ENCODE measurements at regions not wholly inside any gene's neighbourhood (a gene's known extent, or its start where the extent isn't known, plus 50 kb on each side); places are given as distances from the start of the nearest gene placed in this dataset.
"Not testable (repeated sequence)": the region's sequence is repeated elsewhere in the genome, so short reads cannot be mapped to it uniquely, and the experiment has no call there.

DNA sequence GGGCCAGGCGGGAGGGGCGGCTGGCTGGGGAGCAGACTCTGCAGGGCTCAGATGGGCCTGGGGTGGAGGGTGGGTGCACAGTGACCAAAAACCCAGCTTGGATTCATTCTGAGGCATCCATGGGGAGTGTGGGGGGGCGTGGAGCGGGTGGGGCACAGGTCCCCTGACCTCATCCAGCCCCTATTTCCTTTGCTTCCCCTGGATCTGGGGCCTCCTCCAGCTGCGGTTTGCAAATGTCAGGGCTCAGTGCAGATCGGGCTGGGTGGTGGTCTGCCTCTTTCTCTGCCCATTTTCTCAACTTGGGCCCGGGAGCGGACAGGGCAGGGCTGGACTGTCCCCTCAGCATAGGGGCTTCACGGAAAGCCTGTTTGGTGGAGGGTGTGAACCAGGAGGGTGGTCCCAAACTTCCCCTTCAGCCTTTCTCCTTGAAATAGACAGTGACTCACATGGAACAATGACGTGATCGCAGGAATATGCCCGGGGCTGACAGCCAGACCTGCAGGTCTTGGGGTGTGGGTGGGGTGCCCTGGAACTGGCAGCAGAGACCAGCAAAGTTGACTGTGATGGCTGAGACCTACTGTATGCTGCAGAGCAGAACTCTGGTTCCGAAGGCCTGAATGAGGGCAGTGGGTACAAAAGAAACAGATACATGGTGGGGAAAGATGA lies 72.9 kb upstream of the PODXL start:
- no peak for FAIRE-seq

DNA sequence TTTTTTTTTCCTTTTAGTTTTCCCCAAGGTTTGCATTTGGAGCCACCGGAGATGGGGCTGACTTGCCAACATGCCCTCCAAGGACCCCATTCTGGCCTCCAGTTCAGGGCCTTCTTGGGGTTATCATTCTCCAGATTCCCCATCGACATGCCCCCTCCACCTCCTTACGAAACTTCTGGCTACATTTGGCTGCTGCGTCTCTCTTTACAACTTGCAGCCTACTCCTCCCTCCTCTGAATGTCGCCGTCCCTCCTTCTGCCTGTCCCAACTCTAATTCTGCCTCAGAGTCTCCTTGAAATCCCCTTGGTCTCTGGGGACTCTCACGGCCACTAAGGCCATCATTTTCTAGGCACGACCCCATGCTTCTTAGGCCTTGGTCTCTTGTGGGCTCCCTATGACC lies 72.2 kb upstream of the PODXL start:
- no peak for FAIRE-seq

DNA sequence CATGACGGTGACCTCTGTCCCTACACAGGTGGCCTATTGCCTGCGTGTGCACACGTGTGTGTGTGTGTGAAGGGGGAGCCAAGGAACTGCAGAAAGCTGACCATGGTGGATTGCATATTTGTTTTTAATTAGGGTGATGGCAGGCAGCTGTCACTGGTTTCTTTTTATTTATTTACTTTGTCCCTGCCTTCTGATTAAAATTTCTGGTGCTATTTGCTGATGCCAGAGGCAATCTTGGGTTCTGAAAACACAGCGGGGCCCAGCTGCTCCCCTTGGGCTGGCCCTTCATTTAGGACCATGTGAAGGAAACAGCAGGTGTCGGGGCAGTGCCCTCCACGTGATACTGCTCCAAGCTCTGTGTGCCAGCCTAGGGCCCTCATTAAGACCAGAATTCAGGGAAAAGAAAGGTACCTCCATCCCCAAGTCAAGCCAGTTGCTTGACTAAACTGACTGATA lies 71.3 kb upstream of the PODXL start:
- no peak for FAIRE-seq

DNA sequence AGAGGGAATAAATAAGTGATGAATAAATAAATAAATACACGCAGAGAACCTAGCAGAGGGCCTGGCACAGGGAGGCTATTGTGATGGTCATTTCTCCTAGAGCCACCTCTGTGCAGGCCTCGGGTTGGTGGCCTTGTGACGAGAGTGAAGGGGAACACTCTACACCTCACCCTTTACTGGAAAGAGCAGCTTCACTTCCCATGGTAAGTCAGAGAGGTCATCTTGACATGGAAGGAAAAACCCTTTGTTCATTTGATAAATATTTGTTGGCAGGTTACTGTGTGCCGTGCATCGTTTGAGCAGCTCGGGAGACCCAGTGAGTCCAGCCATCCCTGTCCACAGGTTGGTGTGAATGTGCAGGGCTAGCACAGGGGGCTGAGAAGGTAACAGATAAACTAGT lies 70.2 kb upstream of the PODXL start:
- FAIRE-seq, result no peak

DNA sequence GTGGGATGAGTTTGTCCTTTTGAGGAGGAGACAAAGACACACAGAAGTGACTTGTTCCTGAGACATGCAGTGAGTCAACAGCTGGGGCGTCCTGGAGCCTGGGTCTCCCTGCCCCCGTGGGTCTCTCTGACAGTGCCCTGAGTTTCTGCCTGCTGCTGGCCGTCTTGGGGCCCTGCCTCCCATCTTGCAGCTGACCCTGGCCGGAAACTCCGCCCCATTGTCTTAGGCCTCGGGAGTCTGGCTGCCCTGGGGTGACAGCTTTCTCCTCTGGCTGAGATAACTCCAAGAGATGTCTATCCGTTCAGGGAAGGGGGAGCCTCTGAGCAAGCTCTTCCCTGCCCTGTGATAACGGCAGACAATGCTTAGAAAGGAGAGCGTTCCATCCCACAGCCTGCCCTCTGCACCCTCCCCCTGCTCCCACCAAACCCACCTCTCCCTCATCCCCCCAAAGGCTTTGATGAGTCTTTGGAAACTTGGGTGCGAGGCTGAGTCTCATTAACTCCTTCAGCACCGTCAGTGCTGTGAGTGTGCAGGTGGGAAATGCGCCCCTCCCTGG lies 69.5 kb upstream of the PODXL start:
- no peak for FAIRE-seq

DNA sequence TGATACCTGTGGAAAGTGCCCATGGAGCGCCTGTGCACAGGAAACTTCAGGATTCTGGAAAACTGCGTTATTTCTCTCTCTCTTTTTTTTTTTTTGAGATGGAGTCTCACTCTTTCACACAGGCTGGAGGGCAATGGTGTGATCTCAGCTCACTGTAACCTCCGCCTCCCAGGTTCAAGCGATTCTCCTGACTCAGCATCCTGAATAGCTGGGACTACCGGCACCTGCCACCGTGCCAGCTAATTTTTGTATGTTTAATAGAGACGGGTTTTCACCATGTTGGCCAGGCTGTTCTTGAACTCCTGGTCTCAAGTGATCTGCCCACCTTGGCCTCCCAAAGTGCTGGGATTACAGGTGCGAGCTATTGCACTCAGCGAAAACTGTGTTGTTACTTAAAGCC lies 68.9 kb upstream of the PODXL start:
- FAIRE-seq, result not testable (repeated sequence)

DNA sequence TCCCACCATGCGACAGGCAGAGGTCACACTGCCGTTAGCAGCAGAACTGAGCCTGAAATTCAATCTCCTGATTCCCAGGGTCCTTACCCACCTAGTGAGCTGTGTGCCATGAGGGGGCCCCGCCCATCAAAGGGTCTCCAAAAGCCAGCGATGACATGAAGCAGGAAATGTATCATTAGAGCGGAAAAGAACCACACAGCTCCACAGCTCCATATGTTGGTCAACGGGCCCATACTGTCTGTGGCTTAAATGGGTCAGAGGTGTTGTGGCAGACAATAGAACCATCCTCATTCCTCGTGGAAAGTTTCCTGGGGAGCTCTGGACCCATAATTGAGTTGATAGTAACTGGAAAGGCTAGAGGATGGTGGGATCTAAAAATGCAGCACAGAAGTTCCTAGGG lies 68.1 kb upstream of the PODXL start:
- no peak for FAIRE-seq

DNA sequence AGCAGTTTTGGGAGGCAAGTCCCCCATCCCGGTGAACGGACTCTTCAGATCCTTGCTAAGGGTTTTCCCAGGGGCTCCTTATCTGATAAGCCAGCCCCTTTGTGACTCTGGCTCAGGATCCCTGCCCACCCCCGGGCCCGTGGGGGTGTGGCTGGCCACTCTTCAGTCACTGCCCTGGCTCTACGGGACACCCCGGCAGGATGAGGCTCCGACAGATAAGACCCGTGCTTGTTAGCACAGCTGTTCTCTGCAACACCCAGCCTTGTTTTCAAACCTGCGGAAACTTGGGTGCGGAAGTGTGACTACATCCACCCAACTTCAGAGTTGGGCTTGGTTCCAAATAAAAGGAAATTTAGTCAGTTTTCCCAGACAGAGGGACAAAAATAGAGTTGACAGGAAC lies 66.7 kb upstream of the PODXL start:
- FAIRE-seq, result no peak

DNA sequence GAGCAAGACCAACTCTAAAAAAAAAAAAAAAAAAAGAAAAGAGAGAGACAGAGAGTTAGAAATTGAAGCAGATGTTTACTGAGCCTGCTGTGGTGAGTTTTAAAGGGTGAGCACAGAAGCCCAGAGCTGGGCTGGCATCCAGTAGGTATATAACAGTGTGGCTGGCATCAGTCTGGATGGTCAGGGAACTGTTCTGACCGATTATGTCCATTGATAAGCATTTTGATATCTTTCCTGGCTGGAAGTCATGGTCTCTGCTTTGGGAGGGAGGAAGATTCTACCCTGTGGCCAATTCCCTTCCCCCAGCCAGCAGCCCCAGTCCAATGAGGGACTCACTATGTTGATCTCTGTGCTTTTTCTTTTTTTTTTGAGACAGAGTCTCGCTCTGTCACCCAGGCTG lies 65.2 kb upstream of the PODXL start:
- no peak for FAIRE-seq

DNA sequence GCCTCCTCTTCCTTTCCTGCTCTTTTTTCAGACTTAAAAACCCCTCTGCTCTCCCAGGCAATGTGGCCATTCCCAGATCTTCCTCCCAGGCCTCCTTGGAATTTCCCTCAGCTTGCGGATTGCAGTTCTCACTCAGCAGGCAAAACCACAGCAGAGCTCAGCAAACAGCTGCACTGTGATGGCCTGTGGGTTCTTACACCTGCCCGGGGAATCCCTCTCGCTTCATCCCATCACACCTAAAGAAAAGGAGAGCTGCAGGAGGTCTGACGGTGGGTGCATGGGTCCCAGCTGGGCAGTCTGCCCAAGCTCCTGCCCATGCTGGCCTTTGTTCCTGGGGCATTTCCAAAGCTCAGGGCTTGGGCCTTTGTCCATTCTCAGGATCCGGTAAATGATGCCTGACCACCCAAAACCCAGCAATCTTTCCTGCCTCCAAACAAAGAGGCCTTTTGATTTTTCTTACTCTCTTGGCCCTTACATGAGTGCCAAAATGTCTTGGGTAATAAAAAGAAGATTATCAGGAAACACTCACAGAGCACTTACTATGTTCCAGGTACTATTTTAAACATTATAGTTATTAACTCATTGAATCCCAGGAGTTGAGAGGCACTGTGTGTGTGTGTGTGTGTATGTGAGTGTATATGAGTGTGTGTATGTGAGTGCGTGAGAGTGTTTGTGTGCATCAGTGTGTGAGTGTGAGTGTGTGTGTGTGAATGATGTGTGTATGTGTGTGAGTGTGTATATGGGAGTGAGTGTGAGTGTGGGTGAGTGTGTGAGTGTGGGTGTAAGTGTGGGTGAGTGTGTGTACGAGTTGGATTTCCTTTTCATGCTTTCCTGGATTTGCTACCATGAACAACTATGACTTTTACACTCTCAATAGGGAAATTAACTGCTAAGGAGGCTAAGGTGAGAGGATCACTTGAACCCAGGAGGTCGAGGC lies 64.5 kb upstream of the PODXL start:
- no peak for FAIRE-seq

DNA sequence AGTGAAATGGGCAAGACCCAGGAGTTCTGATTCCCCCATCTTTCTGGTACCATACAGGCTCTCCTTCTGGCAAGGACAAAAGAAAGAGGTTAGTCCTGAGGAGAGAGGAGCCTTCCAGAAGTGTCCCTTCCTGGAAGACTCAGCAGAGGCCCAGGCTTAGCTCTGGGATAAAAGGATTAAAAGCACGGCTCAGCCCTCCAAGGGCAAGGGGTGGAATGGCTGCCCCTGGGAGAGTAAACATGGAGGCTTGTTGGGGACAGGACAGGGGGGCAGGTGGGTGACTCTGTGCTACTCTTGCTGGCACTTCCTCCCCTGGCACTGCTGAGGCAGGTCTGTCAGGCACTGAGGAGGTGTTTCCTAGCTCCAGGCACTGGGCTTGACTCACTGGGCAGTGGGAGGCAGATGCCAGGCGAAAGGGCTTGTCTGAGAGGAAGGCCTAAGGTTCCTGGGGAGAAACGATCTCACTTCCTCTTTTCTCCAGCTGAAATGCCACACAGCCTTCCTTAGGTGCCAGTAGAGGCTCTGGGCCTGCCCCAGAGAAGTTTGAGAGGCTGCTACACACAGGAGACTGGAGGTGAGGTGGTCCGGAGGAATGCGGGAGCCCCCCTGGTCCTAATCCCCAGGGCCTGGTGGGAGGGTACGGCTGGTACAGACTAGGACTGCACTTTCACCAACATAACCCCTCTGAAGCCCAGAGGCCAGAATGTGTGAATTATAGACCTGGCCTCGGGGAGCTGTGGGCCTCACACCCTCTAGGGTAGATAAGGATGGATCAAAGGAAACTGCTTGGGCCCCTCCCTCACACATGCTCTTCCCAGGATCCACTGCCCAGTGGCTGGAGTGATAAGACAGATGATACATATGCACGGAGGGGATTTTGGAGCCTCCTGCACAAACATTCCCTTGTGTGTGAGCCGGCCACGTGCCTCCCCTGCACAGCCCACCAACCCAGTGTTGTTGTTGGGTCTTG lies 63.2 kb upstream of the PODXL start:
- FAIRE-seq, result no peak

DNA sequence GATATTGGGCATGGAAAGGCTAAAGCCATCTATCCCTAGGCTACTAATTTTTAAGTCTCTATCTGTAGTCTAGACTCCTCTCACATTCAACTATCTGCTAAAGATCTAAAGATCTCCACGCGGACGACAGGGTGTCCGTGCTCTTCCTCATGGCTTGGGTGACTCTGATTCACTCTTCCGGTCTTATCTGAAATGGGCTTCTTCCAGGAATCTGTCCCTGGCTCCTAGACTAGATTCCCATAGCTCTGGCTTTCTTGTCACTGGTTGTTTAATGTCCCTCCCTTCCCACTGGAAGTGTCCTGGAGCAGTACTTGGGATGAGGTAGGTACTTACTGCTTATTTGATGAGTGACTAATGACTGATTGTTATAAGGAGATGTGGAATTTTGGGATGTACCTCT lies 62.0 kb upstream of the PODXL start:
- FAIRE-seq, result no peak

DNA sequence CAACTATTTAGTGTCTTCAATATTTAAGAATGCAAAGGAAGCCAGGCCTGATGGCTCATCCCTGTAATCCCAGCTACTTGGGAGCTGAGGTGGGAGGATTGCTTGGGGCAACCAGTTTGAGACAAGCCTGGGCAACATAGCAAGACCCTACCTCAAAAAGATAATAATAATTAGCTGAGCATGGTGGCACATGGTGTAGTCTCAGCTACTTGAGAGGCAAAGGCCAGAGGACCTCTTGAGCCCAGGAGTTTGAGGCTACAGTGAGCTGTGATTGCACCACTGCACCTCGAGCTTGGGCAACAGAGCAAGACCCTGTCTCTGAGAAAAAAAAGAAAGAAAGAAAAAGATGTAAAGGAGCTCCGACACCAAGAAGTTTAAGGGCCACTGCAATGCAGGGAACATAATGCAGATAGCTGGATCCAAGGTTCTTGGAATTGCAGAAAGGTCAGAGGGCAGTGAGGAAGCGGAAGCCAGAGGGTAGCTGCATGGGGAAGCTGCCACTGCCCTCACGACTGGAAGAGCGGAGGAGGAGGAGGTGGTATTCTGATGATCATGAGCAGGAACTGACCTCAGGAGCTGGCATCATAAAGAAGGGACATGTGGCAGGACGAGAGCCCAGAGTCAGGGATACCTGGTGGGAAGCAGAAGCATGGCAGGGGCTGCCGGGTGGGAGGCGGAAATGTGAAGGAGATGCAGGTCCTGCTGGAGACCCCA lies 60.2 kb upstream of the PODXL start:
- no peak for FAIRE-seq

DNA sequence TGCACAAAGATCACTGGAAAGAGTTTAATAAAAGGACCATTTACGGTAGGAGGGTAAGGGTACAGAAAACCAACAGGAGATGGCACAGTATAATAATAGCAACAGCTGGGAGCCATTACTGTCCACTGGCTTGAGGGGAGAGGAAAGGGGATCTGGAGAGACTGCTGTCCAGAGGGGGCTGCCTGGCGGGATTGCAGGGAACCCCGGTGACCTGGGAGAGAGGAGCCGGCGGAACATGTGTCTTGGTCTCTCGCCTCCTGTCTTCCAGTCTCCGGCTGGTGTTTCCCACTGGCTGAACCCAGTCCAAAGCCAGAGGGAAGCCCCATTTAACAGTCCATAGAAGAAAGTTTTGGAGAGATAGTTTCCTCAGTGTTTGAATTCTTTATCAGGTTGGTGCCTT lies 57.5 kb upstream of the PODXL start:
- no peak for FAIRE-seq

DNA sequence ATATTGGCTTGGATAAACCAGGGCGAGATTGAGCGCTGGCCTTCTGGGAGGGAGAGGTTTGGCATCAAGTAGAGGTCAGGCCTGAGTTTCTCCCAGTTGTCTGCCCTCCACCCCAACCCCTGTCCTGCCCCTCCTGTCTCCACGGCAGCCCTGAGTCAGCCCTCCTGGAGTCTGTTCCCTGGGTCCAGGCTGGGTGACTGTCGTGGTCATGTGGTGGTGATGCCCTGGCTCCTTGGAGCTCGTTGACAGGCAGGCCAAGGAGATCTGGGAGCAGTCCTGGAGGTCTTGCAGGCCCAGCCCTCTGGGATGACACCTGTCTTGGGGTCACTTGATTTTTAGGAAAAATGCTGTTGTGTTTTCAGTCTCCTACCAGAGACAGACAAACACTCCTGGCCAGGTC lies 53.6 kb upstream of the PODXL start:
- no peak for FAIRE-seq

DNA sequence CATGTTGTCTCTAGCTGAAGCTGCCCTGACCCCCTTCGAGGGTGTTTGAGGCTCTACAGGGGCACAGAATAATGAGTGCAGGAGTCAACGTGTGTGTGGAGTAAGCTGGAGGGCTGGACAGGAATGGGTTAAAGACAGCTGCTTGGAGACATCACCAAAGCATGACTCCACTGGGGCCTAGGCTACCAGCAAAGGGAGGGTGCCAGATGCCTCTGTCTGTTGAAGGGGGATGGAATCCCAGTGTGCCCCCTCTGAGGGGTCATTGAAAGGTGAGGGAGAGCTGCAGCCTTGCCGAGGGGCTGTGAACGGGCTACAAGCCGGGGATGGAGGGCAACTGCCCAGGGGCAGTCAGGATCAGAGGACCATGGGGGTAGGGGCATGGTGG lies 51.7 kb upstream of the PODXL start:
- no peak for FAIRE-seq

DNA sequence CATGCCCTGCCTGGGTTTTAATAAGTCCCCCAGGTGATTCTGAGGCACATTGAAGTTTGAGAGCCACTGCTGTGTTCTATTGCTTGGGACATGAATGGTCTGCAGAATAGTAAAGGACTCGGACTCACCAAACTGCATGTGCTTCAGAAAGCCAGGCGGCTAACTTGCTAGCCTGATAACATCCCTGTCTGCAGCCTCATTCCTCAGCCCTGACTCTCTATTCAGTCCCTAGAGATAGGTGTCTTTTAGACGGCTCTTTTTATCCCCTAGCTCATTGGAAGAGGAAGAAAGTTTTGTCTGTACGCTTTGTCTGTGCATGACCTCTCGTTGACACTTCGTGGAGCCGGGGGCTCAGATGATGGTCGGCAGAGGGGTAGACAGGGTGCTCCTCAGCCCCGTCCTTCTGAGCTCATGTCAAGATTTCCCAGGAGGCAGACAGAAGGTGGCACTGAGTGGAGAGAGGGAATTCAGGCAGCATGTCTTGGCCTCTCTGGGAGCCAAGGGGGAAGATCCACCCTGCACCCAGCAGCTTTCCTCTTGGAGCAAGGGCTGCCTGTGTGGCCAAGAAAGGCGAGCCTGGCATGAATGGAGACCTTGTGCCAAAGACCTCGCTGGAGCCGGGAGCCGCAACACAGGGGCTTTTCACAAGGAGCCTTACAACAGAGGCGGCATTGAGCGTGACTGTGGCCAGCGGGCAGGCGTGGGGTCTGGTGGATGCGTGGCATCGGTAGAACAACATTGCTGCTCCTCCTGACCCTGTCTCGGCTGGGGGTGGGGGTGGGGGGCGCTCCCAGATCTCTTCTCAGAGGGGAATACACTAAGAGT lies 51.1 kb upstream of the PODXL start:
- no peak for FAIRE-seq

DNA sequence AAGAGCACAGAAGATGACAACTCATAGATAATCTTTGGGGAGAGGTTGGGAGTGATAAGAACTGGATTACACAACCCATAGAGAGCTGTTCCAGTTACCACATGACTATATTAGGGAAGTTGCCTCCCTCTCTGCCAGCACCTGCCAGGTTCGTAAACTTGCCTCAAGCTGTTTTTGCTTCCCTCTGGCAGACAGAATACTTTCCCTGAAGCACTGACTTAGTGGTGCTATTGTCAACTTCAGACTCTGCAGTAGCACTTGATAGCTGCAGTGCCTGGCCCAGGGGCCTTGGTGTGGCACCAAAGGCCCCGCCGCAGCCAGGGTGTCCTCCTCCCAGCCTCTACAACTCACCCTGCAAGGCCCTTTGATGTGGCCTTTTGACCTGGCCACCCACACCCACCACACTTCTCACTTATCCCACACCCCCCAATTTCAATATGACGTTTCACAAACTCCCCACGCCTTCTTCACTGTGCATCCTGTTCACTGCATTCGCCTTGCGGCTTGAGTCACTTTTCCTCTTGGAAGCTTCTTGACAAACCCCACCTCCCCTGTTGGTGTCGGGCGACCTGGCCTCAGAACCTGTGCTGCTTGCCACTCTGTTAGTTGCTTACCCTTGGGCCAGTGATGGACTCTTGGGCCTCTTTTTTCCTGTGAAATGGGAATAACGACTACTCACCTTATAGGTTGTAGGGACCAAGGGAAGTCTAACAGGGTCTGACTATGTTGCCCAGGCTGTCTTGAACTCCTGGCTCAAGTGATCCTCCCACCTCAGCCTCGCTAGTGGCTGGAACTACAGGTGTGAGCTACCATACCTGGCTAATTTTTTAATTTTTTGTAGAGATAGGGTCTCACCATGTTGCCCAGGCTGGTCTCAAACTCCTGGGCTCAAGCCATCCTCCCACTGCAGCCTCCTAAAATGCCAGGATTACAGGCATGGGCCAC lies 50.2 kb upstream of the PODXL start:
- FAIRE-seq, result no peak
